Panc1 (cell line): ENCODE measurements at regions not wholly inside any gene's neighbourhood (a gene's known extent, or its start where the extent isn't known, plus 50 kb on each side); places are given as distances from the start of the nearest gene placed in this dataset.

Source experiments
- CTCF ChIP-seq: fragments of 450-650 bp; IDR thresholded peaks from 2 replicates; pipeline ENCODE4 v1.5.1; 2017; ENCODE audit warnings: mild to moderate bottlenecking
- REST ChIP-seq, 2 experiments: IDR thresholded peaks; 2 replicates each; pipeline ENCODE4 v1.6.1; 2011 to 2012; ENCODE audit warnings: low read depth in 2 of 2, control low read depth in 1 of 2, low read length in 1 of 2, mild to moderate bottlenecking in 1 of 2, moderate library complexity in 1 of 2; ENCODE audit not compliant: insufficient read depth in 1 of 2
- SIN3A ChIP-seq: IDR thresholded peaks from 2 replicates; pipeline ENCODE4 v1.6.1; 2012; ENCODE audit warnings: low read depth, mild to moderate bottlenecking, low read length, moderate library complexity, borderline replicate concordance; ENCODE audit not compliant: insufficient read depth

- no peak for TF ChIP-seq CTCF
- no peak for TF ChIP-seq REST (IDR thresholded peaks at IDR 0.05; ENCODE audit: insufficient read depth in 1 of 2, low read depth in 2 of 2, low read length in 1 of 2)
- no peak for TF ChIP-seq SIN3A
Measured at GRCh38 chr12:85549640-85550039, 269.6 kb downstream of the ALX1 start.
